ENCODE measurements at regions not wholly inside any gene's neighbourhood (a gene's known extent, or its start where the extent isn't known, plus 50 kb on each side); places are given as distances from the start of the nearest gene placed in this dataset.

DNA sequence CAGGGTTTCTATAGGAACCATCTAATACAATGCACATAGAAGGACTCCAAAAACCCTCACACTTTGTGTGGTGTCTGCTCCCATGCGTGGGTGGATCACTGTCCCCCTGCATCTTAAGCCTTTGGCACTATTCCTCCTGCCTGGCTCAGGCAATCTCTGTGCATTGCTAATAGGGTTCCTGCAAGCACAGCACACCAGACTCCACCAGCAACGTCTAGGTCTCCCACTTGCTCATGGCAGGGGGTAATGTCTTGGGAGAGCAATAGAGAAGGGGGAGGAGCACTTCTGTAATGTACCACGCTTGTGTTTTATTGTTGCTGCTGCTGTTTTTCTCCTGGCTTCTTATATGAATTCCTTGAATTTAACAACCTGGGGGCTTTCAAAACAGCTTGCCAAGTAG is 182.6 kb upstream of the GLRA1 start:
- TF ChIP-seq SP7 (tag by site-specific recombination; IDR thresholded peaks at IDR 0.05) (no peak), KLF1 (tag by site-specific recombination; IDR thresholded peaks at IDR 0.05) (no peak), ZNF239 (tag by site-specific recombination; IDR thresholded peaks at IDR 0.05) (no peak), YY1 (tag by site-specific recombination; IDR thresholded peaks at IDR 0.05) (no peak), ZNF292 (tag by site-specific recombination; IDR thresholded peaks at IDR 0.05; ENCODE audit: borderline replicate concordance, low read depth) (no peak), ZNF138 (tag by site-specific recombination; IDR thresholded peaks at IDR 0.05; ENCODE audit: borderline replicate concordance) (no peak), ZNF24 (tag by site-specific recombination; IDR thresholded peaks at IDR 0.05) (no peak)
- TF ChIP-seq, protein P1, sequence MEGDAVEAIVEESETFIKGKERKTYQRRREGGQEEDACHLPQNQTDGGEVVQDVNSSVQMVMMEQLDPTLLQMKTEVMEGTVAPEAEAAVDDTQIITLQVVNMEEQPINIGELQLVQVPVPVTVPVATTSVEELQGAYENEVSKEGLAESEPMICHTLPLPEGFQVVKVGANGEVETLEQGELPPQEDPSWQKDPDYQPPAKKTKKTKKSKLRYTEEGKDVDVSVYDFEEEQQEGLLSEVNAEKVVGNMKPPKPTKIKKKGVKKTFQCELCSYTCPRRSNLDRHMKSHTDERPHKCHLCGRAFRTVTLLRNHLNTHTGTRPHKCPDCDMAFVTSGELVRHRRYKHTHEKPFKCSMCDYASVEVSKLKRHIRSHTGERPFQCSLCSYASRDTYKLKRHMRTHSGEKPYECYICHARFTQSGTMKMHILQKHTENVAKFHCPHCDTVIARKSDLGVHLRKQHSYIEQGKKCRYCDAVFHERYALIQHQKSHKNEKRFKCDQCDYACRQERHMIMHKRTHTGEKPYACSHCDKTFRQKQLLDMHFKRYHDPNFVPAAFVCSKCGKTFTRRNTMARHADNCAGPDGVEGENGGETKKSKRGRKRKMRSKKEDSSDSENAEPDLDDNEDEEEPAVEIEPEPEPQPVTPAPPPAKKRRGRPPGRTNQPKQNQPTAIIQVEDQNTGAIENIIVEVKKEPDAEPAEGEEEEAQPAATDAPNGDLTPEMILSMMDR (tag by site-specific recombination; IDR thresholded peaks at IDR 0.05): no peak
- TF ChIP-seq, protein P2, sequence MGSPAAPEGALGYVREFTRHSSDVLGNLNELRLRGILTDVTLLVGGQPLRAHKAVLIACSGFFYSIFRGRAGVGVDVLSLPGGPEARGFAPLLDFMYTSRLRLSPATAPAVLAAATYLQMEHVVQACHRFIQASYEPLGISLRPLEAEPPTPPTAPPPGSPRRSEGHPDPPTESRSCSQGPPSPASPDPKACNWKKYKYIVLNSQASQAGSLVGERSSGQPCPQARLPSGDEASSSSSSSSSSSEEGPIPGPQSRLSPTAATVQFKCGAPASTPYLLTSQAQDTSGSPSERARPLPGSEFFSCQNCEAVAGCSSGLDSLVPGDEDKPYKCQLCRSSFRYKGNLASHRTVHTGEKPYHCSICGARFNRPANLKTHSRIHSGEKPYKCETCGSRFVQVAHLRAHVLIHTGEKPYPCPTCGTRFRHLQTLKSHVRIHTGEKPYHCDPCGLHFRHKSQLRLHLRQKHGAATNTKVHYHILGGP (tag by site-specific recombination; IDR thresholded peaks at IDR 0.05): no peak
- TF ChIP-seq, protein P3, sequence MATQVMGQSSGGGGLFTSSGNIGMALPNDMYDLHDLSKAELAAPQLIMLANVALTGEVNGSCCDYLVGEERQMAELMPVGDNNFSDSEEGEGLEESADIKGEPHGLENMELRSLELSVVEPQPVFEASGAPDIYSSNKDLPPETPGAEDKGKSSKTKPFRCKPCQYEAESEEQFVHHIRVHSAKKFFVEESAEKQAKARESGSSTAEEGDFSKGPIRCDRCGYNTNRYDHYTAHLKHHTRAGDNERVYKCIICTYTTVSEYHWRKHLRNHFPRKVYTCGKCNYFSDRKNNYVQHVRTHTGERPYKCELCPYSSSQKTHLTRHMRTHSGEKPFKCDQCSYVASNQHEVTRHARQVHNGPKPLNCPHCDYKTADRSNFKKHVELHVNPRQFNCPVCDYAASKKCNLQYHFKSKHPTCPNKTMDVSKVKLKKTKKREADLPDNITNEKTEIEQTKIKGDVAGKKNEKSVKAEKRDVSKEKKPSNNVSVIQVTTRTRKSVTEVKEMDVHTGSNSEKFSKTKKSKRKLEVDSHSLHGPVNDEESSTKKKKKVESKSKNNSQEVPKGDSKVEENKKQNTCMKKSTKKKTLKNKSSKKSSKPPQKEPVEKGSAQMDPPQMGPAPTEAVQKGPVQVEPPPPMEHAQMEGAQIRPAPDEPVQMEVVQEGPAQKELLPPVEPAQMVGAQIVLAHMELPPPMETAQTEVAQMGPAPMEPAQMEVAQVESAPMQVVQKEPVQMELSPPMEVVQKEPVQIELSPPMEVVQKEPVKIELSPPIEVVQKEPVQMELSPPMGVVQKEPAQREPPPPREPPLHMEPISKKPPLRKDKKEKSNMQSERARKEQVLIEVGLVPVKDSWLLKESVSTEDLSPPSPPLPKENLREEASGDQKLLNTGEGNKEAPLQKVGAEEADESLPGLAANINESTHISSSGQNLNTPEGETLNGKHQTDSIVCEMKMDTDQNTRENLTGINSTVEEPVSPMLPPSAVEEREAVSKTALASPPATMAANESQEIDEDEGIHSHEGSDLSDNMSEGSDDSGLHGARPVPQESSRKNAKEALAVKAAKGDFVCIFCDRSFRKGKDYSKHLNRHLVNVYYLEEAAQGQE (tag by site-specific recombination; IDR thresholded peaks at IDR 0.05): no peak
- TF ChIP-seq, protein P4, sequence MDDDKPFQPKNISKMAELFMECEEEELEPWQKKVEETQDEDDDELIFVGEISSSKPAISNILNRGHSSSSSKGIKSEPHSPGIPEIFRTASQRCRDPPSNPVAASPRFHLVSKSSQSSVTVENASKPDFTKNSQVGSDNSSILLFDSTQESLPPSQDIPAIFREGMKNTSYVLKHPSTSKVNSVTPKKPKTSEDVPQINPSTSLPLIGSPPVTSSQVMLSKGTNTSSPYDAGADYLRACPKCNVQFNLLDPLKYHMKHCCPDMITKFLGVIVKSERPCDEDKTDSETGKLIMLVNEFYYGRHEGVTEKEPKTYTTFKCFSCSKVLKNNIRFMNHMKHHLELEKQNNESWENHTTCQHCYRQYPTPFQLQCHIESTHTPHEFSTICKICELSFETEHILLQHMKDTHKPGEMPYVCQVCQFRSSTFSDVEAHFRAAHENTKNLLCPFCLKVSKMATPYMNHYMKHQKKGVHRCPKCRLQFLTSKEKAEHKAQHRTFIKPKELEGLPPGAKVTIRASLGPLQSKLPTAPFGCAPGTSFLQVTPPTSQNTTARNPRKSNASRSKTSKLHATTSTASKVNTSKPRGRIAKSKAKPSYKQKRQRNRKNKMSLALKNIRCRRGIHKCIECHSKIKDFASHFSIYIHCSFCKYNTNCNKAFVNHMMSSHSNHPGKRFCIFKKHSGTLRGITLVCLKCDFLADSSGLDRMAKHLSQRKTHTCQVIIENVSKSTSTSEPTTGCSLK (tag by site-specific recombination; IDR thresholded peaks at IDR 0.05): no peak
